ENCODE measurements at regions not wholly inside any gene's neighbourhood (a gene's known extent, or its start where the extent isn't known, plus 50 kb on each side); places are given as distances from the start of the nearest gene placed in this dataset.

- DNase-seq (ENCODE audit: low read depth), result no peak
- CTCF ChIA-PET, result interaction anchor here (0.7 to 1.4 kb wide), 3 partner anchors 42 to 223 kb away, joined by 4 to 6 read pairs (median 4); partner anchors contain the start of gene SNX18
- POLR2A ChIA-PET, result interaction anchor here (0.6 kb wide), 1 partner anchor 24 kb away, joined by 3 read pairs; no protein-coding TSS in a partner anchor
- no peak for TF ChIP-seq CTCF (IDR thresholded peaks at IDR 0.05; ENCODE audit: insufficient read depth, low read depth, low read length)
- Histone ChIP-seq H3K27me3 (ENCODE audit: control insufficient read depth, insufficient read depth, low read length) (no peaks in the 10 kb centered on the region), H3K4me3 (ENCODE audit: low read depth, low read length) (no peak overlapping the region), H3K36me3 (ENCODE audit: control insufficient read depth, insufficient read depth, low read length) (no peaks in the 10 kb centered on the region)
Observed at GRCh38 chr5:54740141-54740540, 222.6 kb downstream of the SNX18 start.

- Histone ChIP-seq H3K36me3 (ENCODE audit: control insufficient read depth, insufficient read depth, low read length) (no peaks in the 10 kb centered on the region), H3K4me3 (ENCODE audit: low read depth, low read length) (no peak overlapping the region), H3K27me3 (ENCODE audit: control insufficient read depth, insufficient read depth, low read length) (no peaks in the 10 kb centered on the region)
- no peak for DNase-seq (ENCODE audit: low read depth)
- ChIA-PET POLR2A (no interaction called here), CTCF (interaction anchor here (1.3 kb wide), 1 partner anchor 221 kb away, joined by 4 read pairs; the partner anchor contains the start of gene SNX18)
- TF ChIP-seq CTCF (IDR thresholded peaks at IDR 0.05; ENCODE audit: insufficient read depth, low read depth, low read length), result no peak
Observed at GRCh38 chr5:54739371-54739770, 221.8 kb downstream of the SNX18 start.

- TF ChIP-seq CTCF (IDR thresholded peaks at IDR 0.05; ENCODE audit: insufficient read depth, low read depth, low read length), result no peak
- CTCF ChIA-PET, result interaction anchor here (1.3 kb wide), 1 partner anchor 221 kb away, joined by 4 read pairs; the partner anchor contains the start of gene SNX18
- H3K36me3 ChIP-seq (ENCODE audit: control insufficient read depth, insufficient read depth, low read length), result no peaks in the 10 kb centered on the region
- DNase-seq (ENCODE audit: low read depth), result no peak
- POLR2A ChIA-PET, result no interaction called here
- H3K27me3 ChIP-seq (ENCODE audit: control insufficient read depth, insufficient read depth, low read length), result no peaks in the 10 kb centered on the region
- H3K4me3 ChIP-seq (ENCODE audit: low read depth, low read length), result no peak overlapping the region
Observed at GRCh38 chr5:54738973-54739367, 221.4 kb downstream of the SNX18 start.

- no peaks in the 10 kb centered on the region for H3K36me3 ChIP-seq (ENCODE audit: control insufficient read depth, insufficient read depth, low read length)
- ChIA-PET CTCF (interaction anchor here (0.9 to 1.3 kb wide), 2 partner anchors 22 to 220 kb away, joined by 3 to 4 read pairs; partner anchors contain the start of gene SNX18), POLR2A (no interaction called here)
- no peak for DNase-seq (ENCODE audit: low read depth)
- no peaks in the 10 kb centered on the region for H3K27me3 ChIP-seq (ENCODE audit: control insufficient read depth, insufficient read depth, low read length)
- no peak for TF ChIP-seq CTCF (IDR thresholded peaks at IDR 0.05; ENCODE audit: insufficient read depth, low read depth, low read length)
- H3K4me3 ChIP-seq (ENCODE audit: low read depth, low read length), result no peak overlapping the region
Observed at GRCh38 chr5:54738118-54738972, 220.8 kb downstream of the SNX18 start.

- H3K27me3 ChIP-seq (ENCODE audit: control insufficient read depth, insufficient read depth, low read length), result no peaks in the 10 kb centered on the region
- no peak overlapping the region for H3K4me3 ChIP-seq (ENCODE audit: low read depth, low read length)
- ChIA-PET CTCF (no interaction called here), POLR2A (no interaction called here)
- DNase-seq (ENCODE audit: low read depth), result no peak
- no peak for TF ChIP-seq CTCF (IDR thresholded peaks at IDR 0.05; ENCODE audit: insufficient read depth, low read depth, low read length)
- H3K36me3 ChIP-seq (ENCODE audit: control insufficient read depth, insufficient read depth, low read length), result no peaks in the 10 kb centered on the region
Observed at GRCh38 chr5:54736003-54736797, 218.6 kb downstream of the SNX18 start.
